RWPE2 (cell line): ENCODE measurements at regions not wholly inside any gene's neighbourhood (a gene's known extent, or its start where the extent isn't known, plus 50 kb on each side); places are given as distances from the start of the nearest gene placed in this dataset.

Experiments
- ATAC-seq: fragments of 200-7000 bp; cut with Tn5 transposase; 3 replicates; pipeline ENCODE4 v1.9.1; 2021; ENCODE audit warnings: low read depth
- DNase-seq: peaks from one replicate; pipeline ENCODE4 v3.0.0-alpha.2; 2020; ENCODE audit warnings: low spot score
- H3K27ac ChIP-seq: fragments of 450-650 bp; 2 replicates; pipeline ENCODE4 v1.5.1; 2017; ENCODE audit warnings: mild to moderate bottlenecking; ENCODE audit not compliant: poor library complexity, severe bottlenecking
- H3K27me3 ChIP-seq: fragments of 250-450 bp; sonication (Bioruptor Pico); 2 replicates; pipeline ENCODE4 v1.5.1; 2021; ENCODE audit warnings: mild to moderate bottlenecking, moderate library complexity; ENCODE audit not compliant: insufficient read depth, poor library complexity, severe bottlenecking
- H3K36me3 ChIP-seq: fragments of 250-450 bp; sonication (Bioruptor Pico); 2 replicates; pipeline ENCODE4 v1.5.1; 2020; ENCODE audit warnings: low read depth, mild to moderate bottlenecking, moderate library complexity
- H3K4me1 ChIP-seq: fragments of 250-450 bp; sonication (Bioruptor Pico); 2 replicates; pipeline ENCODE4 v1.5.1; 2021; ENCODE audit warnings: mild to moderate bottlenecking, moderate library complexity; ENCODE audit not compliant: insufficient read depth, poor library complexity, severe bottlenecking
- H3K4me3 ChIP-seq: fragments of 250-450 bp; sonication (Bioruptor Pico); 2 replicates; pipeline ENCODE4 v1.5.1; 2021; ENCODE audit warnings: mild to moderate bottlenecking, moderate library complexity; ENCODE audit not compliant: severe bottlenecking
- H3K9me3 ChIP-seq: fragments of 250-450 bp; sonication (Bioruptor Pico); 2 replicates; pipeline ENCODE4 v1.5.1; 2021; ENCODE audit warnings: mild to moderate bottlenecking, moderate library complexity; ENCODE audit not compliant: severe bottlenecking
- CTCF ChIP-seq: fragments of 450-650 bp; IDR thresholded peaks from one replicate; pipeline ENCODE4 v1.5.1; 2017; ENCODE audit warnings: mild to moderate bottlenecking, moderate library complexity; ENCODE audit not compliant: poor library complexity, severe bottlenecking

- no peak for DNase-seq
- H3K9me3 ChIP-seq = no peaks in the 10 kb centered on the region
- no peak overlapping the region for H3K27ac ChIP-seq
- no peak for TF ChIP-seq CTCF
- no peak for ATAC-seq
- no peaks in the 10 kb centered on the region for H3K36me3 ChIP-seq
- no peaks in the 10 kb centered on the region for H3K4me1 ChIP-seq
- H3K27me3 ChIP-seq = no peaks in the 10 kb centered on the region
- H3K4me3 ChIP-seq = no peak overlapping the region
Measured at GRCh38 chr1:216866714-216867113, 143.5 kb upstream of the ESRRG start.

GRCh38 chr1:216855810-216856209 lies 132.6 kb upstream of the ESRRG start:
- no peak for ATAC-seq
- H3K27ac ChIP-seq = no peak overlapping the region
- no peak overlapping the region for H3K4me3 ChIP-seq

GRCh38 chr1:216854836-216855484 lies 131.7 kb upstream of the ESRRG start:
- Histone ChIP-seq H3K4me1 (no peaks in the 10 kb centered on the region), H3K4me3 (no peak overlapping the region), H3K36me3 (no peaks in the 10 kb centered on the region), H3K27ac (no peak overlapping the region), H3K27me3 (no peaks in the 10 kb centered on the region), H3K9me3 (no peaks in the 10 kb centered on the region)
- no peak for DNase-seq
- TF ChIP-seq CTCF = no peak
- no peak for ATAC-seq

More at GRCh38 chr1:216855810-216856209, 132.6 kb upstream of the ESRRG start:
- no peaks in the 10 kb centered on the region for H3K9me3 ChIP-seq
- H3K4me1 ChIP-seq = no peaks in the 10 kb centered on the region
- no peaks in the 10 kb centered on the region for H3K36me3 ChIP-seq
- TF ChIP-seq CTCF = no peak
- H3K27me3 ChIP-seq = no peaks in the 10 kb centered on the region
- no peak for DNase-seq

GRCh38 chr1:216851073-216851472 lies 127.8 kb upstream of the ESRRG start:
- TF ChIP-seq CTCF = no peak
- no peaks in the 10 kb centered on the region for H3K36me3 ChIP-seq
- no peak for ATAC-seq

GRCh38 chr1:216849146-216849545 lies 125.9 kb upstream of the ESRRG start:
- ATAC-seq (no peak), DNase-seq (no peak)
- H3K27ac ChIP-seq = no peak overlapping the region
- no peaks in the 10 kb centered on the region for H3K27me3 ChIP-seq
- H3K4me1 ChIP-seq = no peaks in the 10 kb centered on the region
- H3K4me3 ChIP-seq = no peak overlapping the region
- no peaks in the 10 kb centered on the region for H3K9me3 ChIP-seq
- TF ChIP-seq CTCF = no peak
- no peaks in the 10 kb centered on the region for H3K36me3 ChIP-seq

More at GRCh38 chr1:216851073-216851472, 127.8 kb upstream of the ESRRG start:
- Histone ChIP-seq H3K4me1 (no peaks in the 10 kb centered on the region), H3K9me3 (no peaks in the 10 kb centered on the region), H3K27me3 (no peaks in the 10 kb centered on the region), H3K4me3 (no peak overlapping the region), H3K27ac (no peak overlapping the region)
- no peak for DNase-seq
